SK-N-SH (cell line): ENCODE measurements at regions not wholly inside any gene's neighbourhood (a gene's known extent, or its start where the extent isn't known, plus 50 kb on each side); places are given as distances from the start of the nearest gene placed in this dataset.

Experiments used
- CTCF ChIA-PET: fragments of 300-600, 350-600 bp; formaldehyde crosslinking; extraction: SDS; loops from one replicate; lab custom pipeline; 2021; lab: Yijun Ruan, JAX
- POLR2A ChIA-PET: fragments of 350-600 bp; sonication (Branson Sonifier 250); formaldehyde crosslinking; extraction: SDS; loops from one replicate; lab custom pipeline; 2020; ENCODE audit warnings: antibody characterized with exemption, inconsistent platforms; lab: Yijun Ruan, JAX
- DNase-seq: peaks from one replicate; pipeline ENCODE4 v3.0.0; 2012
- H2AFZ ChIP-seq: fragments of 200-600 bp; sonication (generic); 2 replicates; pipeline ENCODE4 v1.8.1; 2016; ENCODE audit warnings: antibody characterized with exemption, mild to moderate bottlenecking, low read depth
- H3F3A ChIP-seq: fragments of 200-600 bp; sonication (generic); replicated peaks from 2 replicates; pipeline ENCODE3; 2016; ENCODE audit warnings: antibody characterized with exemption, mild to moderate bottlenecking; ENCODE audit not compliant: insufficient read depth
- H3K27ac ChIP-seq, 2 experiments: fragments of 200-500 bp in 1 of 2; fragments of 200-600 bp in 1 of 2; sonication (Bioruptor generic) in 1 of 2; sonication (generic), shearing (Covaris generic) in 1 of 2; 2 replicates each; pipeline versions ENCODE4 v1.5.1 to v1.6.1; 2014 to 2016; ENCODE audit warnings: low read depth in 2 of 2, inconsistent platforms in 1 of 2, low read length in 1 of 2, mild to moderate bottlenecking in 1 of 2, mixed read lengths in 1 of 2
- H3K27me3 ChIP-seq: fragments of 200-600 bp; sonication (generic), shearing (Covaris generic); 2 replicates; pipeline ENCODE4 v1.6.1; 2016; ENCODE audit warnings: mixed run types; ENCODE audit not compliant: insufficient read depth
- H3K36me3 ChIP-seq, 2 experiments: fragments of 200-500 bp in 1 of 2; fragments of 200-600 bp in 1 of 2; sonication (Bioruptor generic) in 1 of 2; sonication (generic) in 1 of 2; replicated peaks in 1 of 2; 2 replicates each; pipeline versions ENCODE3 to v1.5.1; 2014 to 2016; ENCODE audit warnings: low read length in 1 of 2, mild to moderate bottlenecking in 1 of 2; ENCODE audit not compliant: insufficient read depth in 2 of 2, control insufficient read depth in 1 of 2
- H3K4me1 ChIP-seq, 2 experiments: fragments of 200-500 bp in 1 of 2; fragments of 200-600 bp in 1 of 2; sonication (Bioruptor generic) in 1 of 2; sonication (generic), shearing (Covaris generic) in 1 of 2; 2 replicates each; pipeline versions ENCODE4 v1.5.1 to v1.6.1; 2014 to 2016; ENCODE audit warnings: low read depth in 1 of 2, low read length in 1 of 2, mixed run types in 1 of 2; ENCODE audit not compliant: insufficient read depth in 2 of 2, control insufficient read depth in 1 of 2
- H3K4me2 ChIP-seq: fragments of 200-600 bp; sonication (generic), shearing (Covaris generic); 2 replicates; pipeline ENCODE4 v1.6.1; 2017; ENCODE audit warnings: mixed run types
- H3K4me3 ChIP-seq, 2 experiments: fragments of 200-500 bp in 1 of 2; fragments of 200-600 bp in 1 of 2; sonication (Bioruptor generic) in 1 of 2; sonication (generic), shearing (Covaris generic) in 1 of 2; 2 replicates each; pipeline versions ENCODE4 v1.5.1 to v1.8.1; 2014 to 2016; ENCODE audit warnings: low read depth in 2 of 2, inconsistent platforms in 1 of 2, low read length in 1 of 2, mild to moderate bottlenecking in 1 of 2, mixed read lengths in 1 of 2, moderate library complexity in 1 of 2
- H3K79me2 ChIP-seq: fragments of 200-600 bp; sonication (generic); 2 replicates; pipeline ENCODE4 v1.8.1; 2017; ENCODE audit warnings: mild to moderate bottlenecking; ENCODE audit not compliant: insufficient read depth
- H3K9ac ChIP-seq: fragments of 200-600 bp; sonication (generic); 2 replicates; pipeline ENCODE4 v1.6.1; 2017; ENCODE audit warnings: mixed run types
- H3K9me2 ChIP-seq: fragments of 200-600 bp; sonication (generic); 2 replicates; pipeline ENCODE4 v1.6.1; 2017; ENCODE audit warnings: mixed run types
- H3K9me3 ChIP-seq: fragments of 200-600 bp; sonication (generic); 2 replicates; pipeline ENCODE4 v1.6.1; 2017; ENCODE audit warnings: mixed run types, mild to moderate bottlenecking, moderate library complexity
- H4K20me1 ChIP-seq: fragments of 200-600 bp; sonication (generic); 2 replicates; pipeline ENCODE4 v1.6.1; 2017; ENCODE audit warnings: mild to moderate bottlenecking, mixed run types; ENCODE audit not compliant: insufficient read depth
- CHD2 ChIP-seq: fragments of 150-350 bp; IDR thresholded peaks from 2 replicates; pipeline ENCODE4 v1.6.1; 2018; ENCODE audit warnings: low read length; ENCODE audit not compliant: partially characterized antibody
- ELF1 ChIP-seq: IDR thresholded peaks from 2 replicates; pipeline ENCODE4 v1.4.0; 2012
- EZH2phosphoT487 ChIP-seq: fragments of 200-600 bp; sonication (generic); IDR thresholded peaks from 2 replicates; pipeline ENCODE4 v1.6.1; 2017; ENCODE audit warnings: low read depth, mixed run types, mild to moderate bottlenecking, antibody characterized with exemption, moderate library complexity, borderline replicate concordance
- GABPA ChIP-seq: IDR thresholded peaks from 2 replicates; pipeline ENCODE4 v1.4.0; 2012; ENCODE audit warnings: low read depth, mild to moderate bottlenecking
- GATA2 ChIP-seq: sonication (generic); formaldehyde crosslinking; IDR thresholded peaks from 2 replicates; pipeline ENCODE4 v1.5.0; 2020; ENCODE audit warnings: mild to moderate bottlenecking, missing genetic modification reagents
- JUND ChIP-seq: IDR thresholded peaks from 2 replicates; pipeline ENCODE4 v1.4.0; 2012
- MXI1 ChIP-seq: IDR thresholded peaks from 2 replicates; pipeline ENCODE4 v1.6.1; 2012; ENCODE audit warnings: mild to moderate bottlenecking, low read depth, low read length, improper control_type of control experiment
- NFIC ChIP-seq: IDR thresholded peaks from 2 replicates; pipeline ENCODE4 v1.4.0; 2012; ENCODE audit warnings: borderline replicate concordance
- POLR2AphosphoS5 ChIP-seq: IDR thresholded peaks from 2 replicates; pipeline ENCODE4 v1.6.1; 2012; ENCODE audit warnings: low read depth, low read length
- RCOR1 ChIP-seq: fragments of 150-350 bp; IDR thresholded peaks from 2 replicates; pipeline ENCODE4 v1.6.1; 2017; ENCODE audit warnings: antibody characterized with exemption, low read length
- RFX5 ChIP-seq: IDR thresholded peaks from 2 replicates; pipeline ENCODE4 v1.6.1; 2012; ENCODE audit warnings: mild to moderate bottlenecking, improper control_type of control experiment, low read length
- RXRA ChIP-seq: IDR thresholded peaks from 2 replicates; pipeline ENCODE4 v1.4.0; 2012; ENCODE audit warnings: low read depth, mild to moderate bottlenecking, borderline replicate concordance
- TAF1 ChIP-seq: IDR thresholded peaks from 2 replicates; pipeline ENCODE4 v1.6.1; 2012; ENCODE audit warnings: low read depth, mild to moderate bottlenecking, low read length, moderate library complexity, borderline replicate concordance
- TCF12 ChIP-seq: IDR thresholded peaks from 2 replicates; pipeline ENCODE4 v1.4.0; 2012
- TEAD4 ChIP-seq: IDR thresholded peaks from 2 replicates; pipeline ENCODE4 v1.4.0; 2012; ENCODE audit warnings: mild to moderate bottlenecking, borderline replicate concordance; ENCODE audit not compliant: insufficient read depth
- WGBS: methylation state at CpG from one replicate; pipeline ENCODE4 v1.1.6; 2017; ENCODE audit warnings: low lambda C conversion rate; 5-methylcytosine and 5-hydroxymethylcytosine counted together
- TF ChIP-seq, protein P1 (sequence below): fragments of 150-350 bp; IDR thresholded peaks from 2 replicates; pipeline ENCODE4 v1.6.1; 2017; ENCODE audit warnings: antibody characterized with exemption, low read length, low read depth, borderline replicate concordance
- TF ChIP-seq, protein P2 (sequence below): IDR thresholded peaks from 2 replicates; pipeline ENCODE4 v1.6.1; 2012; ENCODE audit warnings: mild to moderate bottlenecking, low read depth, low read length, moderate library complexity
- TF ChIP-seq, protein P3 (sequence below): fragments of 200-600 bp; sonication (generic); IDR thresholded peaks from 2 replicates; pipeline ENCODE4 v1.6.1; 2017; ENCODE audit warnings: antibody characterized with exemption, mild to moderate bottlenecking, moderate library complexity
- TF ChIP-seq, protein P4 (sequence below): IDR thresholded peaks from 2 replicates; pipeline ENCODE4; 2012

DNA sequence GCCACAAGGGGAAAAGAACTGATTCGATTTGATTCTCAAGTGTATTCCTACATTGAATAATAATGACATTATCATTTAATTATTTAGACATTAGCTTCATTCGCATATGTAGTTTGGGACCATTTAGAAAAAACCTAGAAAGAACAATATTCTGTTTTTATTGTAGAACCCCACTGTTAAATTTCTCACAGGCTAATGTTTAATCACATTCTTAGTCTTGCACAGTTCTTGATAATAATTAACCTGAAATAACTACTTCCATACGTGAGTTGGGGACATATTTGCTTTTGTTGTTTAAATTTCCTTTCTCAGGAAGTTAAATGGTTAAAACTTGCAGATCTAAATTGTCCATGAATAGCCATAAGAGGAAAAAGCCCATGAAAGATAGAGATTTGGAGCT is 275.2 kb downstream of the TFAP2B start:
- no peak for TF ChIP-seq GABPA
- TF ChIP-seq, protein P1, sequence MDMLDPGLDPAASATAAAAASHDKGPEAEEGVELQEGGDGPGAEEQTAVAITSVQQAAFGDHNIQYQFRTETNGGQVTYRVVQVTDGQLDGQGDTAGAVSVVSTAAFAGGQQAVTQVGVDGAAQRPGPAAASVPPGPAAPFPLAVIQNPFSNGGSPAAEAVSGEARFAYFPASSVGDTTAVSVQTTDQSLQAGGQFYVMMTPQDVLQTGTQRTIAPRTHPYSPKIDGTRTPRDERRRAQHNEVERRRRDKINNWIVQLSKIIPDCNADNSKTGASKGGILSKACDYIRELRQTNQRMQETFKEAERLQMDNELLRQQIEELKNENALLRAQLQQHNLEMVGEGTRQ: no peak
- TF ChIP-seq MXI1: no peak
- no peak for TF ChIP-seq CHD2
- TF ChIP-seq, protein P2, sequence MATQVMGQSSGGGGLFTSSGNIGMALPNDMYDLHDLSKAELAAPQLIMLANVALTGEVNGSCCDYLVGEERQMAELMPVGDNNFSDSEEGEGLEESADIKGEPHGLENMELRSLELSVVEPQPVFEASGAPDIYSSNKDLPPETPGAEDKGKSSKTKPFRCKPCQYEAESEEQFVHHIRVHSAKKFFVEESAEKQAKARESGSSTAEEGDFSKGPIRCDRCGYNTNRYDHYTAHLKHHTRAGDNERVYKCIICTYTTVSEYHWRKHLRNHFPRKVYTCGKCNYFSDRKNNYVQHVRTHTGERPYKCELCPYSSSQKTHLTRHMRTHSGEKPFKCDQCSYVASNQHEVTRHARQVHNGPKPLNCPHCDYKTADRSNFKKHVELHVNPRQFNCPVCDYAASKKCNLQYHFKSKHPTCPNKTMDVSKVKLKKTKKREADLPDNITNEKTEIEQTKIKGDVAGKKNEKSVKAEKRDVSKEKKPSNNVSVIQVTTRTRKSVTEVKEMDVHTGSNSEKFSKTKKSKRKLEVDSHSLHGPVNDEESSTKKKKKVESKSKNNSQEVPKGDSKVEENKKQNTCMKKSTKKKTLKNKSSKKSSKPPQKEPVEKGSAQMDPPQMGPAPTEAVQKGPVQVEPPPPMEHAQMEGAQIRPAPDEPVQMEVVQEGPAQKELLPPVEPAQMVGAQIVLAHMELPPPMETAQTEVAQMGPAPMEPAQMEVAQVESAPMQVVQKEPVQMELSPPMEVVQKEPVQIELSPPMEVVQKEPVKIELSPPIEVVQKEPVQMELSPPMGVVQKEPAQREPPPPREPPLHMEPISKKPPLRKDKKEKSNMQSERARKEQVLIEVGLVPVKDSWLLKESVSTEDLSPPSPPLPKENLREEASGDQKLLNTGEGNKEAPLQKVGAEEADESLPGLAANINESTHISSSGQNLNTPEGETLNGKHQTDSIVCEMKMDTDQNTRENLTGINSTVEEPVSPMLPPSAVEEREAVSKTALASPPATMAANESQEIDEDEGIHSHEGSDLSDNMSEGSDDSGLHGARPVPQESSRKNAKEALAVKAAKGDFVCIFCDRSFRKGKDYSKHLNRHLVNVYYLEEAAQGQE: no peak
- no peak for TF ChIP-seq NFIC
- no peak for TF ChIP-seq TAF1
- TF ChIP-seq TEAD4: no peak
- TF ChIP-seq EZH2phosphoT487: no peak
- no peak for TF ChIP-seq TCF12
- no peak for TF ChIP-seq POLR2AphosphoS5
- no peak for TF ChIP-seq JUND
- TF ChIP-seq RCOR1: no peak
- no peak for TF ChIP-seq GATA2
- no peak for TF ChIP-seq RFX5
- no peak overlapping the region for H2AFZ ChIP-seq
- H3K27ac ChIP-seq: no peak overlapping the region
- no peaks in the 10 kb centered on the region for H3K36me3 ChIP-seq
- no peaks in the 10 kb centered on the region; the same call in 1 of the 2 replicates for H3K9me3 ChIP-seq
- H3K4me2 ChIP-seq: no peak overlapping the region
- H4K20me1 ChIP-seq: no peaks in the 10 kb centered on the region
- no peaks in the 10 kb centered on the region for H3K9me2 ChIP-seq
- no peaks in the 10 kb centered on the region; a peak in 1 of 4 replicates for H3K4me1 ChIP-seq
- no peaks in the 10 kb centered on the region for H3K79me2 ChIP-seq
- H3K9ac ChIP-seq: no peak overlapping the region
- CTCF ChIA-PET: interaction anchor here (0.6 to 1.3 kb wide), 2 partner anchors 88 to 513 kb away, joined by 3 to 4 read pairs; no protein-coding TSS in a partner anchor
- DNase-seq: no peak
- H3K27me3 ChIP-seq: no peaks in the 10 kb centered on the region
- WGBS: 31% methylated on average over 3 of the region's 3 CpGs
- H3F3A ChIP-seq: no peaks in the 10 kb centered on the region
- POLR2A ChIA-PET: no interaction called here
- H3K4me3 ChIP-seq: no peak overlapping the region

DNA sequence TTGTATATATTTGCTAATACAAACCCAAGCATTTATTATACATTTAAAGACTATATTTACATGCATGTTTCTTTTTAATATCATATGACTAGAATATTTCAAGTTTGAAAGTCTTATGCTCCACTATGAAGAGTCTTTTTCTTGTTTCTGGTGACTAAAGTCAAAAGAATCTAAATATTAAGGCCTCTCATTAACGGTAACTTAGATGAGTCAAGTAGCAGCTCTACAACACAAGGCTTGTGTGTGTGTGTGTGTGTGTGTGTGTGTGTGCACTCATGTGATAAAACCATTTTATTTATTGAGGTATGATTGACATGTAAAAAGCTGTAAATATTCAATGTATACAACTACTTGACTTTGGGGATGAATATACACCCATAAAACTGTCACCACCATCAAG is 275.6 kb downstream of the TFAP2B start:
- no peaks in the 10 kb centered on the region for H4K20me1 ChIP-seq
- H3F3A ChIP-seq: no peaks in the 10 kb centered on the region
- no peaks in the 10 kb centered on the region for H3K36me3 ChIP-seq
- no peak for DNase-seq
- no peaks in the 10 kb centered on the region; the same call in 1 of the 2 replicates for H3K9me3 ChIP-seq
- no peak overlapping the region for H3K4me3 ChIP-seq
- no peak overlapping the region for H3K9ac ChIP-seq
- H3K27ac ChIP-seq: no peak overlapping the region
- H2AFZ ChIP-seq: no peak overlapping the region
- no peak overlapping the region for H3K4me2 ChIP-seq
- H3K79me2 ChIP-seq: no peaks in the 10 kb centered on the region
- H3K4me1 ChIP-seq: no peaks in the 10 kb centered on the region; a peak in 1 of 4 replicates
- no peaks in the 10 kb centered on the region for H3K27me3 ChIP-seq
- 53% methylated on average over 1 of the region's 1 CpG for WGBS
- no peaks in the 10 kb centered on the region for H3K9me2 ChIP-seq
- CTCF ChIA-PET: interaction anchor here (0.6 to 1.3 kb wide), 2 partner anchors 88 to 514 kb away, joined by 3 to 4 read pairs; no protein-coding TSS in a partner anchor
- POLR2A ChIA-PET: no interaction called here
- no peak for TF ChIP-seq TEAD4
- TF ChIP-seq, protein P1: no peak
- TF ChIP-seq, protein P3, sequence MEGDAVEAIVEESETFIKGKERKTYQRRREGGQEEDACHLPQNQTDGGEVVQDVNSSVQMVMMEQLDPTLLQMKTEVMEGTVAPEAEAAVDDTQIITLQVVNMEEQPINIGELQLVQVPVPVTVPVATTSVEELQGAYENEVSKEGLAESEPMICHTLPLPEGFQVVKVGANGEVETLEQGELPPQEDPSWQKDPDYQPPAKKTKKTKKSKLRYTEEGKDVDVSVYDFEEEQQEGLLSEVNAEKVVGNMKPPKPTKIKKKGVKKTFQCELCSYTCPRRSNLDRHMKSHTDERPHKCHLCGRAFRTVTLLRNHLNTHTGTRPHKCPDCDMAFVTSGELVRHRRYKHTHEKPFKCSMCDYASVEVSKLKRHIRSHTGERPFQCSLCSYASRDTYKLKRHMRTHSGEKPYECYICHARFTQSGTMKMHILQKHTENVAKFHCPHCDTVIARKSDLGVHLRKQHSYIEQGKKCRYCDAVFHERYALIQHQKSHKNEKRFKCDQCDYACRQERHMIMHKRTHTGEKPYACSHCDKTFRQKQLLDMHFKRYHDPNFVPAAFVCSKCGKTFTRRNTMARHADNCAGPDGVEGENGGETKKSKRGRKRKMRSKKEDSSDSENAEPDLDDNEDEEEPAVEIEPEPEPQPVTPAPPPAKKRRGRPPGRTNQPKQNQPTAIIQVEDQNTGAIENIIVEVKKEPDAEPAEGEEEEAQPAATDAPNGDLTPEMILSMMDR: no peak
- TF ChIP-seq, protein P4, sequence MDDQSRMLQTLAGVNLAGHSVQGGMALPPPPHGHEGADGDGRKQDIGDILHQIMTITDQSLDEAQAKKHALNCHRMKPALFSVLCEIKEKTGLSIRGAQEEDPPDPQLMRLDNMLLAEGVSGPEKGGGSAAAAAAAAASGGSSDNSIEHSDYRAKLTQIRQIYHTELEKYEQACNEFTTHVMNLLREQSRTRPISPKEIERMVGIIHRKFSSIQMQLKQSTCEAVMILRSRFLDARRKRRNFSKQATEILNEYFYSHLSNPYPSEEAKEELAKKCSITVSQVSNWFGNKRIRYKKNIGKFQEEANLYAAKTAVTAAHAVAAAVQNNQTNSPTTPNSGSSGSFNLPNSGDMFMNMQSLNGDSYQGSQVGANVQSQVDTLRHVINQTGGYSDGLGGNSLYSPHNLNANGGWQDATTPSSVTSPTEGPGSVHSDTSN: no peak
- no peak for TF ChIP-seq RXRA
- TF ChIP-seq ELF1: no peak
